ENCODE measurements at regions not wholly inside any gene's neighbourhood (a gene's known extent, or its start where the extent isn't known, plus 50 kb on each side); places are given as distances from the start of the nearest gene placed in this dataset.

DNA sequence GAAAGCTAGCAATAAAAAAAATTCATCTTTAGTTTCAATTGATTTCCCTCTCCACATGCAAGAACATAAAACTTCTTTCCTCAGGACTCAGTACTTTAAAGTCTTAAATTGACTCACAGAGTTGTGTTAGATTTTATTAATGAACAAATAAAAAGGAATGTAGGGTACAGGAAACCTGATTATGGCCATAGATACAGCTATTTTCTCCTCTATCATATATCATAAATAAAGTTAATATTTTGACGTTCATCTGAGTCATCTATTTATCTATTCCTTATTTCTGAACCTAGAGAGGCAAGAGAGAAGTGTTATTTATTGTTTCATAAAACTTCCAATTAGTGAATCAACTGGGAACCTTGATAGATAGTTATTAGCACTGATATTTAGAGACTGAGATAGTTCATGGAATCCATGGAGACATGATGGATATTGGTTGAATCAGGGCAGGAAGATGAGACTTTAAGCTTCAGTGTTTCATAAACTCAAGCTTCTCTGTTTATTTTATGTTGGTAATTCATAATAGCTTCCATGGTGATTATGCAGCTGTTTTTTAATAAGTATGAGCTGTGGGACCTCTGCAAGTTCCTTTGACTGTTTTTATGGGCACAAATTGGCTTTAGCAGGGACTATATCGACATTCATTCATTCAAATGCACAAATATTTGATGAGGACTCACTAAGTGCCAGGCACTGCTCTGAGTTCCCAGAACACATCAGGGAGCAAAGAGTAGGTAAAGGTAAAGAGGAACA, 143.5 kb upstream of the TGFBR2 start:
- H3K4me2 ChIP-seq (ENCODE audit: low read length): no peak overlapping the region
- H2BK15ac ChIP-seq (replicated peaks; ENCODE audit: low read depth): no peak overlapping the region
- no peaks in the 10 kb centered on the region for H3K79me1 ChIP-seq (ENCODE audit: low read length)
- H3K4ac ChIP-seq (ENCODE audit: low read depth, low read length): no peak overlapping the region
- no peak for DNase-seq
- H3K4me1 ChIP-seq (ENCODE audit: control insufficient read depth, low read depth, low read length): no peaks in the 10 kb centered on the region
- no peak overlapping the region for H3K23ac ChIP-seq (ENCODE audit: low read length)
- H3K18ac ChIP-seq (ENCODE audit: low read length): no peak overlapping the region
- H3K36me3 ChIP-seq (ENCODE audit: control insufficient read depth, insufficient read depth, low read length): no peaks in the 10 kb centered on the region
- no peaks in the 10 kb centered on the region for H3K79me2 ChIP-seq (ENCODE audit: control insufficient read depth, insufficient read depth, low read length)
- no peak overlapping the region for H4K5ac ChIP-seq (ENCODE audit: low read length)
- no peak overlapping the region for H3K56ac ChIP-seq (ENCODE audit: low read length)
- no peak overlapping the region for H2BK5ac ChIP-seq (ENCODE audit: low read length)
- no peak overlapping the region for H2AK5ac ChIP-seq (ENCODE audit: low read length)
- no peak overlapping the region for H4K8ac ChIP-seq (ENCODE audit: low read depth, low read length)
- H3K27ac ChIP-seq (ENCODE audit: low read depth, low read length): no peak overlapping the region
- H2BK120ac ChIP-seq (ENCODE audit: low read depth, low read length): no peak overlapping the region
- H3K27me3 ChIP-seq (ENCODE audit: insufficient read depth, low read length, poor library complexity): no peaks in the 10 kb centered on the region
- WGBS (ENCODE audit: extremely low coverage, insufficient coverage, low lambda C conversion rate): no CpG with 5 or more reads among the region's 2 CpGs
- no peak overlapping the region for H3K9ac ChIP-seq (ENCODE audit: low read length)
- no peak overlapping the region for H3K4me3 ChIP-seq (ENCODE audit: low read length)

- H3K4ac ChIP-seq (ENCODE audit: low read depth, low read length): no peak overlapping the region
- DNase-seq: no peak
- H3K27ac ChIP-seq (ENCODE audit: low read depth, low read length): no peak overlapping the region
- H2BK15ac ChIP-seq (replicated peaks; ENCODE audit: low read depth): no peak overlapping the region
- H2BK120ac ChIP-seq (ENCODE audit: low read depth, low read length): no peak overlapping the region
- no peaks in the 10 kb centered on the region for H3K79me2 ChIP-seq (ENCODE audit: control insufficient read depth, insufficient read depth, low read length)
- H3K9ac ChIP-seq (ENCODE audit: low read length): no peak overlapping the region
- no peaks in the 10 kb centered on the region for H3K79me1 ChIP-seq (ENCODE audit: low read length)
- no peak overlapping the region for H3K4me3 ChIP-seq (ENCODE audit: low read length)
- no peaks in the 10 kb centered on the region for H3K36me3 ChIP-seq (ENCODE audit: control insufficient read depth, insufficient read depth, low read length)
- no peaks in the 10 kb centered on the region for H3K4me1 ChIP-seq (ENCODE audit: control insufficient read depth, low read depth, low read length)
- no peak overlapping the region for H3K18ac ChIP-seq (ENCODE audit: low read length)
- H3K27me3 ChIP-seq (ENCODE audit: insufficient read depth, low read length, poor library complexity): no peaks in the 10 kb centered on the region
- no peak overlapping the region for H3K23ac ChIP-seq (ENCODE audit: low read length)
- H3K4me2 ChIP-seq (ENCODE audit: low read length): no peak overlapping the region
- no peak overlapping the region for H4K8ac ChIP-seq (ENCODE audit: low read depth, low read length)
- no peak overlapping the region for H3K56ac ChIP-seq (ENCODE audit: low read length)
- no peak overlapping the region for H4K5ac ChIP-seq (ENCODE audit: low read length)
- H2AK5ac ChIP-seq (ENCODE audit: low read length): no peak overlapping the region
- no peak overlapping the region for H2BK5ac ChIP-seq (ENCODE audit: low read length)
Measured at GRCh38 chr3:30464381-30464780, 142.0 kb upstream of the TGFBR2 start.

GRCh38 chr3:30465454-30465853, 140.9 kb upstream of the TGFBR2 start:
- Histone ChIP-seq H2AK5ac (ENCODE audit: low read length) (no peak overlapping the region), H3K79me2 (ENCODE audit: control insufficient read depth, insufficient read depth, low read length) (no peaks in the 10 kb centered on the region)

GRCh38 chr3:30467596-30468238, 138.7 kb upstream of the TGFBR2 start:
- Histone ChIP-seq H3K9ac (ENCODE audit: low read length) (no peak overlapping the region), H3K79me1 (ENCODE audit: low read length) (no peaks in the 10 kb centered on the region), H2AK5ac (ENCODE audit: low read length) (no peak overlapping the region), H3K4ac (ENCODE audit: low read depth, low read length) (no peak overlapping the region), H3K27me3 (ENCODE audit: insufficient read depth, low read length, poor library complexity) (no peaks in the 10 kb centered on the region), H3K4me1 (ENCODE audit: control insufficient read depth, low read depth, low read length) (no peaks in the 10 kb centered on the region), H2BK120ac (ENCODE audit: low read depth, low read length) (no peak overlapping the region), H3K23ac (ENCODE audit: low read length) (no peak overlapping the region), H3K4me2 (ENCODE audit: low read length) (no peak overlapping the region), H4K5ac (ENCODE audit: low read length) (no peak overlapping the region), H3K79me2 (ENCODE audit: control insufficient read depth, insufficient read depth, low read length) (no peaks in the 10 kb centered on the region), H2BK5ac (ENCODE audit: low read length) (no peak overlapping the region), H3K36me3 (ENCODE audit: control insufficient read depth, insufficient read depth, low read length) (no peaks in the 10 kb centered on the region), H3K27ac (ENCODE audit: low read depth, low read length) (no peak overlapping the region), H3K4me3 (ENCODE audit: low read length) (no peak overlapping the region), H4K8ac (ENCODE audit: low read depth, low read length) (no peak overlapping the region), H3K18ac (ENCODE audit: low read length) (no peak overlapping the region), H3K56ac (ENCODE audit: low read length) (no peak overlapping the region), H2BK15ac (replicated peaks; ENCODE audit: low read depth) (no peak overlapping the region)
- DNase-seq: no peak
- WGBS (ENCODE audit: extremely low coverage, insufficient coverage, low lambda C conversion rate): no CpG with 5 or more reads among the region's 1 CpG

More at GRCh38 chr3:30465454-30465853, 140.9 kb upstream of the TGFBR2 start:
- Histone ChIP-seq H4K5ac (ENCODE audit: low read length) (no peak overlapping the region), H3K4ac (ENCODE audit: low read depth, low read length) (no peak overlapping the region), H3K79me1 (ENCODE audit: low read length) (no peaks in the 10 kb centered on the region), H3K18ac (ENCODE audit: low read length) (no peak overlapping the region), H4K8ac (ENCODE audit: low read depth, low read length) (no peak overlapping the region), H3K36me3 (ENCODE audit: control insufficient read depth, insufficient read depth, low read length) (no peaks in the 10 kb centered on the region), H2BK5ac (ENCODE audit: low read length) (no peak overlapping the region), H2BK120ac (ENCODE audit: low read depth, low read length) (no peak overlapping the region), H2BK15ac (replicated peaks; ENCODE audit: low read depth) (no peak overlapping the region), H3K56ac (ENCODE audit: low read length) (no peak overlapping the region), H3K27me3 (ENCODE audit: insufficient read depth, low read length, poor library complexity) (no peaks in the 10 kb centered on the region), H3K23ac (ENCODE audit: low read length) (no peak overlapping the region), H3K4me2 (ENCODE audit: low read length) (no peak overlapping the region), H3K9ac (ENCODE audit: low read length) (no peak overlapping the region), H3K4me3 (ENCODE audit: low read length) (no peak overlapping the region), H3K4me1 (ENCODE audit: control insufficient read depth, low read depth, low read length) (no peaks in the 10 kb centered on the region), H3K27ac (ENCODE audit: low read depth, low read length) (no peak overlapping the region)
- DNase-seq: no peak
- no CpG with 5 or more reads among the region's 2 CpGs for WGBS (ENCODE audit: extremely low coverage, insufficient coverage, low lambda C conversion rate)

GRCh38 chr3:30469133-30469532, 137.3 kb upstream of the TGFBR2 start:
- H3K36me3 ChIP-seq (ENCODE audit: control insufficient read depth, insufficient read depth, low read length): no peaks in the 10 kb centered on the region
- no peaks in the 10 kb centered on the region for H3K4me1 ChIP-seq (ENCODE audit: control insufficient read depth, low read depth, low read length)
- no peak overlapping the region for H3K9ac ChIP-seq (ENCODE audit: low read length)

DNA sequence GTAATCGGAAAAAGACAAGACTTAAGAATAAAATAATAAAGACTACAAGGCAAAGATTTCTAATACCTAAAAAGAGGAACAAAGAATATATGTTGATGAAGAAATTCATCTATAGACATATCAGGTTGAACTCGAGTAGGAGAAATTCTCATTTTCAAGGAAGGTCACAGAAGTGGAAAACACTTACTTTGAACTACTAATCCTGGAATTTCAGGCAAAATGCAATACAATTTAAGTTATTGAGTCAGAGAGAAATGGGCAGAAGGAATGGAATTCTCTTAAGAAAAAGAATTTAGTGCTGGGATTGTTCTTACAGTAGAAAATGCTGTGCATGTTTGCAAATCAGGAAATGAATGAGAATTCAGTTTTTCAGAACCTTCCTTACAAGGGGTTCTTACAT, 135.9 kb upstream of the TGFBR2 start:
- Histone ChIP-seq H3K4me3 (ENCODE audit: low read length) (no peak overlapping the region), H3K4ac (ENCODE audit: low read depth, low read length) (no peak overlapping the region), H3K18ac (ENCODE audit: low read length) (no peak overlapping the region), H3K79me1 (ENCODE audit: low read length) (no peaks in the 10 kb centered on the region), H3K23ac (ENCODE audit: low read length) (no peak overlapping the region), H2BK120ac (ENCODE audit: low read depth, low read length) (no peak overlapping the region), H3K36me3 (ENCODE audit: control insufficient read depth, insufficient read depth, low read length) (no peaks in the 10 kb centered on the region), H4K8ac (ENCODE audit: low read depth, low read length) (no peak overlapping the region), H3K9ac (ENCODE audit: low read length) (no peak overlapping the region), H3K56ac (ENCODE audit: low read length) (no peak overlapping the region), H3K79me2 (ENCODE audit: control insufficient read depth, insufficient read depth, low read length) (no peaks in the 10 kb centered on the region), H3K27me3 (ENCODE audit: insufficient read depth, low read length, poor library complexity) (no peaks in the 10 kb centered on the region), H3K4me1 (ENCODE audit: control insufficient read depth, low read depth, low read length) (no peaks in the 10 kb centered on the region), H3K27ac (ENCODE audit: low read depth, low read length) (no peak overlapping the region), H3K4me2 (ENCODE audit: low read length) (no peak overlapping the region), H2BK5ac (ENCODE audit: low read length) (no peak overlapping the region), H2AK5ac (ENCODE audit: low read length) (no peak overlapping the region), H4K5ac (ENCODE audit: low read length) (no peak overlapping the region), H2BK15ac (replicated peaks; ENCODE audit: low read depth) (no peak overlapping the region)
- DNase-seq: no peak
- WGBS (ENCODE audit: extremely low coverage, insufficient coverage, low lambda C conversion rate): no CpG with 5 or more reads among the region's 2 CpGs

More at GRCh38 chr3:30469133-30469532, 137.3 kb upstream of the TGFBR2 start:
- no peak overlapping the region for H3K4ac ChIP-seq (ENCODE audit: low read depth, low read length)
- no peak overlapping the region for H2BK120ac ChIP-seq (ENCODE audit: low read depth, low read length)
- H2BK15ac ChIP-seq (replicated peaks; ENCODE audit: low read depth): no peak overlapping the region
- no peak overlapping the region for H3K56ac ChIP-seq (ENCODE audit: low read length)
- H4K5ac ChIP-seq (ENCODE audit: low read length): no peak overlapping the region
- H3K23ac ChIP-seq (ENCODE audit: low read length): no peak overlapping the region
- H3K27me3 ChIP-seq (ENCODE audit: insufficient read depth, low read length, poor library complexity): no peaks in the 10 kb centered on the region
- no peak overlapping the region for H3K4me2 ChIP-seq (ENCODE audit: low read length)
- no peak overlapping the region for H3K18ac ChIP-seq (ENCODE audit: low read length)
- no peak overlapping the region for H3K4me3 ChIP-seq (ENCODE audit: low read length)
- no peak for DNase-seq
- H3K79me1 ChIP-seq (ENCODE audit: low read length): no peaks in the 10 kb centered on the region
- H2AK5ac ChIP-seq (ENCODE audit: low read length): no peak overlapping the region
- H4K8ac ChIP-seq (ENCODE audit: low read depth, low read length): no peak overlapping the region
- no peak overlapping the region for H3K27ac ChIP-seq (ENCODE audit: low read depth, low read length)
- no peaks in the 10 kb centered on the region for H3K79me2 ChIP-seq (ENCODE audit: control insufficient read depth, insufficient read depth, low read length)
- H2BK5ac ChIP-seq (ENCODE audit: low read length): no peak overlapping the region

Data from mesendoderm (in vitro differentiated cells).